ENCODE measurements at regions not wholly inside any gene's neighbourhood (a gene's known extent, or its start where the extent isn't known, plus 50 kb on each side); places are given as distances from the start of the nearest gene placed in this dataset.

DNA sequence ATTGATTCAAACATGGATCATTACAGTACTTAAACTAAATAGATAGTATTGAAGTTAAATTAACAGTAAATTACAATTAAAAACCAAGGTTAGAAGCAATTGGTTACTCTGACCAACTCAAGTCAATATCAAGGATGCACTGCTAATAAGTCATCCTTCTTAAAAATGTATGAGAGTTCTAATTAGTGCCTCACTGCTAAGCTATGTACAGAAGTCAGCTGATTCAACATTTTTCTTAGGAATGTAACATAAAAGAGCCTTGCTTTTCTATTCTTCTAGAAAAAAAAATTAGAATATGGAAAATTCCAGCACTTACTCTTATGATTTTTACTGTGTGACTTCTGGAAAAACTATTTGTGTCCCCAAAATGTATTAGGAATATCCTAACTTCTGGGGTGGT lies 75.7 kb upstream of the FBN2 start:
- TF ChIP-seq ZFP30 (CRISPR knock-in tag; IDR thresholded peaks at IDR 0.05) (no peak), ZFP3 (CRISPR knock-in tag; IDR thresholded peaks at IDR 0.05) (no peak), TOX (CRISPR knock-in tag; IDR thresholded peaks at IDR 0.05; ENCODE audit: borderline replicate concordance) (no peak), ZNF70 (CRISPR knock-in tag; IDR thresholded peaks at IDR 0.05) (no peak), ARNTL (CRISPR knock-in tag; IDR thresholded peaks at IDR 0.05; ENCODE audit: borderline replicate concordance, low read depth) (no peak), RARB (CRISPR knock-in tag; IDR thresholded peaks at IDR 0.05) (no peak), GLIS3 (CRISPR knock-in tag; IDR thresholded peaks at IDR 0.05) (no peak), ISL1 (CRISPR knock-in tag; IDR thresholded peaks at IDR 0.05) (no peak), OSR1 (CRISPR knock-in tag; IDR thresholded peaks at IDR 0.05) (no peak), PPARA (CRISPR knock-in tag; IDR thresholded peaks at IDR 0.05; ENCODE audit: borderline replicate concordance) (no peak)
- TF ChIP-seq, protein P1, sequence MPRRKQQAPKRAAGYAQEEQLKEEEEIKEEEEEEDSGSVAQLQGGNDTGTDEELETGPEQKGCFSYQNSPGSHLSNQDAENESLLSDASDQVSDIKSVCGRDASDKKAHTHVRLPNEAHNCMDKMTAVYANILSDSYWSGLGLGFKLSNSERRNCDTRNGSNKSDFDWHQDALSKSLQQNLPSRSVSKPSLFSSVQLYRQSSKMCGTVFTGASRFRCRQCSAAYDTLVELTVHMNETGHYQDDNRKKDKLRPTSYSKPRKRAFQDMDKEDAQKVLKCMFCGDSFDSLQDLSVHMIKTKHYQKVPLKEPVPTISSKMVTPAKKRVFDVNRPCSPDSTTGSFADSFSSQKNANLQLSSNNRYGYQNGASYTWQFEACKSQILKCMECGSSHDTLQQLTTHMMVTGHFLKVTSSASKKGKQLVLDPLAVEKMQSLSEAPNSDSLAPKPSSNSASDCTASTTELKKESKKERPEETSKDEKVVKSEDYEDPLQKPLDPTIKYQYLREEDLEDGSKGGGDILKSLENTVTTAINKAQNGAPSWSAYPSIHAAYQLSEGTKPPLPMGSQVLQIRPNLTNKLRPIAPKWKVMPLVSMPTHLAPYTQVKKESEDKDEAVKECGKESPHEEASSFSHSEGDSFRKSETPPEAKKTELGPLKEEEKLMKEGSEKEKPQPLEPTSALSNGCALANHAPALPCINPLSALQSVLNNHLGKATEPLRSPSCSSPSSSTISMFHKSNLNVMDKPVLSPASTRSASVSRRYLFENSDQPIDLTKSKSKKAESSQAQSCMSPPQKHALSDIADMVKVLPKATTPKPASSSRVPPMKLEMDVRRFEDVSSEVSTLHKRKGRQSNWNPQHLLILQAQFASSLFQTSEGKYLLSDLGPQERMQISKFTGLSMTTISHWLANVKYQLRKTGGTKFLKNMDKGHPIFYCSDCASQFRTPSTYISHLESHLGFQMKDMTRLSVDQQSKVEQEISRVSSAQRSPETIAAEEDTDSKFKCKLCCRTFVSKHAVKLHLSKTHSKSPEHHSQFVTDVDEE (CRISPR knock-in tag; IDR thresholded peaks at IDR 0.05), result no peak
- TF ChIP-seq, protein P2, sequence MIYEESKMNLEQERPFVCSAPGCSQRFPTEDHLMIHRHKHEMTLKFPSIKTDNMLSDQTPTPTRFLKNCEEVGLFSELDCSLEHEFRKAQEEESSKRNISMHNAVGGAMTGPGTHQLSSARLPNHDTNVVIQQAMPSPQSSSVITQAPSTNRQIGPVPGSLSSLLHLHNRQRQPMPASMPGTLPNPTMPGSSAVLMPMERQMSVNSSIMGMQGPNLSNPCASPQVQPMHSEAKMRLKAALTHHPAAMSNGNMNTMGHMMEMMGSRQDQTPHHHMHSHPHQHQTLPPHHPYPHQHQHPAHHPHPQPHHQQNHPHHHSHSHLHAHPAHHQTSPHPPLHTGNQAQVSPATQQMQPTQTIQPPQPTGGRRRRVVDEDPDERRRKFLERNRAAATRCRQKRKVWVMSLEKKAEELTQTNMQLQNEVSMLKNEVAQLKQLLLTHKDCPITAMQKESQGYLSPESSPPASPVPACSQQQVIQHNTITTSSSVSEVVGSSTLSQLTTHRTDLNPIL (CRISPR knock-in tag; IDR thresholded peaks at IDR 0.05; ENCODE audit: low read depth), result no peak

Data from SK-N-SH treated with all-trans-retinoic acid at 6 μM for 48 hours (cell line).